ENCODE measurements at regions not wholly inside any gene's neighbourhood (a gene's known extent, or its start where the extent isn't known, plus 50 kb on each side); places are given as distances from the start of the nearest gene placed in this dataset.
A peak's percentile ranks its signal among the peaks of the same experiment; 100 is the strongest.

GRCh38 chr3:187906416-187906815 lies 161.1 kb upstream of the BCL6 start:
- DNase-seq (no peak), ATAC-seq (replicated peaks) (no peak)
- Mint-ChIP-seq H3K27ac (no peak overlapping the region), H3K9me3 (no peaks in the 10 kb centered on the region), H3K36me3 (ENCODE audit: insufficient read depth) (no peaks in the 10 kb centered on the region), H3K4me3 (no peak overlapping the region), H3K27me3 (peaks cover 0 to 7% of the 10 kb centered on the region in 2 donors), H3K4me1 (ENCODE audit: low read depth in 2 of 2) (peaks cover 0 to 2% of the 10 kb centered on the region in 2 donors)

GRCh38 chr3:187906920-187907319 lies 161.7 kb upstream of the BCL6 start:
- H3K4me1 Mint-ChIP-seq (ENCODE audit: low read depth in 2 of 2) = peaks cover 0 to 2% of the 10 kb centered on the region in 2 donors
- peaks cover 0 to 3% of the 10 kb centered on the region in 2 donors for H3K27me3 Mint-ChIP-seq
- no peak overlapping the region for H3K27ac Mint-ChIP-seq

GRCh38 chr3:187909866-187910265 lies 164.6 kb upstream of the BCL6 start:
- Mint-ChIP-seq H3K4me1 (ENCODE audit: low read depth in 2 of 2) (peaks cover 2 to 4% of the 10 kb centered on the region in 2 donors), H3K36me3 (ENCODE audit: insufficient read depth) (no peaks in the 10 kb centered on the region), H3K27ac (no peak overlapping the region), H3K9me3 (no peaks in the 10 kb centered on the region), H3K27me3 (no peaks in the 10 kb centered on the region), H3K4me3 (no peak overlapping the region)
- no peak for DNase-seq
- no peak for ATAC-seq (replicated peaks)

More at GRCh38 chr3:187906920-187907319, 161.7 kb upstream of the BCL6 start:
- Mint-ChIP-seq H3K4me3 (no peak overlapping the region), H3K9me3 (no peaks in the 10 kb centered on the region), H3K36me3 (ENCODE audit: insufficient read depth) (no peaks in the 10 kb centered on the region)
- no peak for DNase-seq
- no peak for ATAC-seq (replicated peaks)

- Mint-ChIP-seq H3K4me3 (no peak overlapping the region), H3K9me3 (no peaks in the 10 kb centered on the region), H3K4me1 (ENCODE audit: low read depth in 2 of 2) (peaks cover 4 to 5% of the 10 kb centered on the region in 2 donors), H3K27ac (no peak overlapping the region), H3K27me3 (no peaks in the 10 kb centered on the region), H3K36me3 (ENCODE audit: insufficient read depth) (no peaks in the 10 kb centered on the region)
- ATAC-seq (replicated peaks) (no peak), DNase-seq (no peak)
Measured at GRCh38 chr3:187912007-187912406, 166.7 kb upstream of the BCL6 start.

GRCh38 chr3:187913617-187914033 lies 168.4 kb upstream of the BCL6 start:
- Mint-ChIP-seq H3K4me3 (no peak overlapping the region), H3K36me3 (ENCODE audit: insufficient read depth) (no peaks in the 10 kb centered on the region), H3K4me1 (ENCODE audit: low read depth in 2 of 2) (peaks cover 10 to 14% of the 10 kb centered on the region in 2 donors), H3K27me3 (no peaks in the 10 kb centered on the region), H3K27ac (no peak overlapping the region), H3K9me3 (no peaks in the 10 kb centered on the region)
- ATAC-seq (replicated peaks) = no peak
- DNase-seq = no peak

- no peaks in the 10 kb centered on the region for H3K36me3 Mint-ChIP-seq (ENCODE audit: insufficient read depth)
- H3K9me3 Mint-ChIP-seq = no peaks in the 10 kb centered on the region
- H3K27me3 Mint-ChIP-seq = no peaks in the 10 kb centered on the region
- no peak overlapping the region for H3K4me3 Mint-ChIP-seq
- ATAC-seq (replicated peaks) = no peak
- DNase-seq = no peak
- peaks cover 16 to 20% of the 10 kb centered on the region in 2 donors for H3K4me1 Mint-ChIP-seq (ENCODE audit: low read depth in 2 of 2)
- H3K27ac Mint-ChIP-seq = no peak overlapping the region
Measured at GRCh38 chr3:187914231-187914630, 169.0 kb upstream of the BCL6 start.

- H3K9me3 Mint-ChIP-seq = no peaks in the 10 kb centered on the region
- no peak for ATAC-seq (replicated peaks)
- DNase-seq = no peak
- H3K27ac Mint-ChIP-seq = no peak overlapping the region
- no peaks in the 10 kb centered on the region for H3K27me3 Mint-ChIP-seq
- peaks cover 23 to 26% of the 10 kb centered on the region in 2 donors for H3K4me1 Mint-ChIP-seq (ENCODE audit: low read depth in 2 of 2)
- no peak overlapping the region for H3K4me3 Mint-ChIP-seq
- H3K36me3 Mint-ChIP-seq (ENCODE audit: insufficient read depth) = peaks cover 5% of the 10 kb centered on the region
Measured at GRCh38 chr3:187916072-187916471, 170.8 kb upstream of the BCL6 start.

- H3K27ac Mint-ChIP-seq = peak overlapping the region; percentile 88 to 97
- peaks cover 5% of the 10 kb centered on the region for H3K36me3 Mint-ChIP-seq (ENCODE audit: insufficient read depth)
- ATAC-seq (replicated peaks) (no peak), DNase-seq (no peak)
- peaks cover 34 to 37% of the 10 kb centered on the region in 2 donors for H3K4me1 Mint-ChIP-seq (ENCODE audit: low read depth in 2 of 2)
- no peaks in the 10 kb centered on the region for H3K27me3 Mint-ChIP-seq
- H3K9me3 Mint-ChIP-seq = no peaks in the 10 kb centered on the region
- peak overlapping the region; percentile 78 to 82 for H3K4me3 Mint-ChIP-seq
Measured at GRCh38 chr3:187918081-187918644, 172.9 kb upstream of the BCL6 start.

- ATAC-seq (replicated peaks) (peak; percentile 93), DNase-seq (peak; percentile 34 to 45 (median 35))
- Mint-ChIP-seq H3K4me3 (peak overlapping the region; percentile 78 to 82), H3K4me1 (ENCODE audit: low read depth in 2 of 2) (peaks cover 34 to 37% of the 10 kb centered on the region in 2 donors), H3K9me3 (no peaks in the 10 kb centered on the region), H3K27me3 (no peaks in the 10 kb centered on the region), H3K27ac (peak overlapping the region; percentile 88 to 97), H3K36me3 (ENCODE audit: insufficient read depth) (peaks cover 5% of the 10 kb centered on the region)
Measured at GRCh38 chr3:187919048-187919447, 173.8 kb upstream of the BCL6 start.

GRCh38 chr3:187919544-187919943 lies 174.3 kb upstream of the BCL6 start:
- Mint-ChIP-seq H3K27me3 (no peaks in the 10 kb centered on the region), H3K4me1 (ENCODE audit: low read depth in 2 of 2) (peaks cover 34 to 37% of the 10 kb centered on the region in 2 donors), H3K36me3 (ENCODE audit: insufficient read depth) (peaks cover 5% of the 10 kb centered on the region), H3K4me3 (peak overlapping the region; percentile 78 to 82), H3K9me3 (no peaks in the 10 kb centered on the region), H3K27ac (peak overlapping the region; percentile 88 to 97)
- DNase-seq = no peak
- peak; percentile 38 for ATAC-seq (replicated peaks)

- H3K36me3 Mint-ChIP-seq (ENCODE audit: insufficient read depth) = peaks cover 5% of the 10 kb centered on the region
- H3K9me3 Mint-ChIP-seq = no peaks in the 10 kb centered on the region
- no peak for DNase-seq
- peak overlapping the region; percentile 78 to 82 for H3K4me3 Mint-ChIP-seq
- H3K27me3 Mint-ChIP-seq = no peaks in the 10 kb centered on the region
- ATAC-seq (replicated peaks) = no peak
- H3K4me1 Mint-ChIP-seq (ENCODE audit: low read depth in 2 of 2) = peaks cover 34 to 37% of the 10 kb centered on the region in 2 donors
- H3K27ac Mint-ChIP-seq = peak overlapping the region; percentile 88 to 97
Measured at GRCh38 chr3:187920030-187920429, 174.8 kb upstream of the BCL6 start.

GRCh38 chr3:187920913-187921312 lies 175.6 kb upstream of the BCL6 start:
- H3K4me3 Mint-ChIP-seq = no peak overlapping the region
- no peak overlapping the region for H3K27ac Mint-ChIP-seq
- DNase-seq (no peak), ATAC-seq (replicated peaks) (no peak)
- no peaks in the 10 kb centered on the region for H3K27me3 Mint-ChIP-seq
- H3K9me3 Mint-ChIP-seq = no peaks in the 10 kb centered on the region
- peaks cover 5% of the 10 kb centered on the region for H3K36me3 Mint-ChIP-seq (ENCODE audit: insufficient read depth)
- peaks cover 32 to 37% of the 10 kb centered on the region in 2 donors for H3K4me1 Mint-ChIP-seq (ENCODE audit: low read depth in 2 of 2)

GRCh38 chr3:187921391-187922074 lies 176.3 kb upstream of the BCL6 start:
- Mint-ChIP-seq H3K4me3 (no peak overlapping the region), H3K9me3 (no peaks in the 10 kb centered on the region), H3K27ac (peak overlapping the region in 1 of 2 donors; percentile 44), H3K36me3 (ENCODE audit: insufficient read depth) (peaks cover 5% of the 10 kb centered on the region), H3K4me1 (ENCODE audit: low read depth in 2 of 2) (peaks cover 35 to 40% of the 10 kb centered on the region in 2 donors), H3K27me3 (no peaks in the 10 kb centered on the region)
- no peak for ATAC-seq (replicated peaks)
- no peak for DNase-seq

All from effector memory CD8-positive, alpha-beta T cell (primary cell).